ENCODE measurements at regions not wholly inside any gene's neighbourhood (a gene's known extent, or its start where the extent isn't known, plus 50 kb on each side); places are given as distances from the start of the nearest gene placed in this dataset.

DNA sequence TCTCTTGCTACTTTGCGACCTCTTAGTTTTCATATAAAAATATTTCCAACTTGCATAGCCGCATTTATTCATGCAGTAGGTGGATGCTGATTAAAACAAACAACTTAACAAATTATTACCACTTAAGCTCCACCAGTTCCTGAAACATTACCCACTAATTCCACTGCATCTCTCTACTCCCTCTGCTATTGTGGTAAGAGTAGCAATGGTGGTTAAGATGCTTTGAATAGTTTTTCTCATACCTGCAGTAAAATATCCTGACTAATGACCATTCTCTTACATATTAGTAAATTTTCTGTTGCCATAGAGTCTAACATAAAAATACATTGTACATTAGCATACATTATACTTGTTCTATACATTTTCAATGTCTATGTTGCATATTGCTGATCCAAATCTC, 397.6 kb upstream of the PLSCR5 start:
- no peak overlapping the region for H3K23ac ChIP-seq (ENCODE audit: low read length in 2 of 2)
- no peak overlapping the region for H2BK12ac ChIP-seq (ENCODE audit: low read length in 2 of 2)
- H3K4me1 ChIP-seq (ENCODE audit: control insufficient read depth, insufficient read depth, low read depth, low read length) = no peaks in the 10 kb centered on the region
- H3K36me3 ChIP-seq (ENCODE audit: control insufficient read depth in 1 of 2, insufficient read depth in 2 of 2, low read depth in 1 of 2, low read length in 2 of 2) = no peaks in the 10 kb centered on the region
- no peak overlapping the region for H3K4me3 ChIP-seq (ENCODE audit: insufficient read depth in 1 of 2, low read depth in 1 of 2, low read length in 2 of 2)
- H3K27me3 ChIP-seq (ENCODE audit: control insufficient read depth in 1 of 2, insufficient read depth in 1 of 2, low read length in 2 of 2) = no peaks in the 10 kb centered on the region
- 93% methylated on average over 2 of the region's 2 CpGs for WGBS
- H3K9ac ChIP-seq (ENCODE audit: low read length) = no peak overlapping the region
- no peak overlapping the region for H2BK120ac ChIP-seq (ENCODE audit: low read depth, low read length)
- H3K18ac ChIP-seq (ENCODE audit: low read depth in 1 of 2, low read length in 2 of 2) = no peak overlapping the region
- H3K4me2 ChIP-seq (ENCODE audit: low read length, poor library complexity, severe bottlenecking) = no peak overlapping the region
- no peak overlapping the region for H2AK5ac ChIP-seq (ENCODE audit: low read length, severe bottlenecking)
- H2BK5ac ChIP-seq (ENCODE audit: low read depth, low read length, poor library complexity, severe bottlenecking) = no peak overlapping the region
- H3K27ac ChIP-seq (ENCODE audit: low read length, poor library complexity, severe bottlenecking) = no peak overlapping the region
- no peak overlapping the region for H2AFZ ChIP-seq (ENCODE audit: low read depth, low read length)
- H3K14ac ChIP-seq (ENCODE audit: low read length in 2 of 2) = no peak overlapping the region
- H3K79me1 ChIP-seq (replicated peaks; ENCODE audit: low read length, poor library complexity, severe bottlenecking) = no peaks in the 10 kb centered on the region
- H3K9me3 ChIP-seq (ENCODE audit: control insufficient read depth, low read length) = no peaks in the 10 kb centered on the region
- no peak overlapping the region for H4K8ac ChIP-seq (ENCODE audit: low read length)
- DNase-seq = no peak
- H3K4ac ChIP-seq (ENCODE audit: low read depth in 1 of 2, low read length in 2 of 2) = no peak overlapping the region
- no peak overlapping the region for H2BK15ac ChIP-seq (ENCODE audit: low read depth, poor library complexity, severe bottlenecking)
- no peak overlapping the region for H4K91ac ChIP-seq (ENCODE audit: low read length)

DNA sequence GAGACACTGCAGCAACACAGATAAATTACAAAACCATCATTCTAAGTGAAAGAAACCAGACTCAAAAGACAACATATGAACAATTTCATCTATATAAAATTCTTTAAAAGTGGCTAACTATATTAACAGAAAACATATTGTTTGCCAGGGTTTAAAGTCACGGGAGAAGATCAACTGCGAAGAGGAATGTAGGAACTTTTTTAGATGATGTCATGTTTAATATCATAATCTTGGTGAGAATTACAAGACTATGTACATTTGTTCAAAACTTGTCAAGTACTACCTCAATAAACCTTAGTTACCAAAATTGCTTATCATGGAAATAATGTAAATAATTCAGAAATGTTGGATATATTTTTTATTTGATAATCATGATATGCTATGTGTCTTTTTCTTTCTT, 395.1 kb upstream of the PLSCR5 start:
- Histone ChIP-seq H2BK12ac (ENCODE audit: low read length in 2 of 2) (no peak overlapping the region), H3K14ac (ENCODE audit: low read length in 2 of 2) (no peak overlapping the region), H3K9me3 (ENCODE audit: control insufficient read depth, low read length) (no peaks in the 10 kb centered on the region), H2AK5ac (ENCODE audit: low read length, severe bottlenecking) (no peak overlapping the region), H4K8ac (ENCODE audit: low read length) (no peak overlapping the region), H3K4me1 (ENCODE audit: control insufficient read depth, insufficient read depth, low read depth, low read length) (no peaks in the 10 kb centered on the region), H2BK120ac (ENCODE audit: low read depth, low read length) (no peak overlapping the region), H3K18ac (ENCODE audit: low read depth in 1 of 2, low read length in 2 of 2) (no peak overlapping the region), H2AFZ (ENCODE audit: low read depth, low read length) (no peak overlapping the region), H2BK5ac (ENCODE audit: low read depth, low read length, poor library complexity, severe bottlenecking) (no peak overlapping the region), H3K23ac (ENCODE audit: low read length in 2 of 2) (no peak overlapping the region), H3K4me3 (ENCODE audit: insufficient read depth in 1 of 2, low read depth in 1 of 2, low read length in 2 of 2) (no peak overlapping the region), H4K91ac (ENCODE audit: low read length) (no peak overlapping the region), H3K27me3 (ENCODE audit: control insufficient read depth in 1 of 2, insufficient read depth in 1 of 2, low read length in 2 of 2) (no peaks in the 10 kb centered on the region), H2BK15ac (ENCODE audit: low read depth, poor library complexity, severe bottlenecking) (no peak overlapping the region), H3K9ac (ENCODE audit: low read length) (no peak overlapping the region), H3K27ac (ENCODE audit: low read length, poor library complexity, severe bottlenecking) (no peak overlapping the region), H3K79me1 (replicated peaks; ENCODE audit: low read length, poor library complexity, severe bottlenecking) (no peaks in the 10 kb centered on the region), H3K4ac (ENCODE audit: low read depth in 1 of 2, low read length in 2 of 2) (no peak overlapping the region), H3K36me3 (ENCODE audit: control insufficient read depth in 1 of 2, insufficient read depth in 2 of 2, low read depth in 1 of 2, low read length in 2 of 2) (no peaks in the 10 kb centered on the region), H3K4me2 (ENCODE audit: low read length, poor library complexity, severe bottlenecking) (no peak overlapping the region)
- WGBS = no CpG with 5 or more reads among the region's 2 CpGs
- no peak for DNase-seq

DNA sequence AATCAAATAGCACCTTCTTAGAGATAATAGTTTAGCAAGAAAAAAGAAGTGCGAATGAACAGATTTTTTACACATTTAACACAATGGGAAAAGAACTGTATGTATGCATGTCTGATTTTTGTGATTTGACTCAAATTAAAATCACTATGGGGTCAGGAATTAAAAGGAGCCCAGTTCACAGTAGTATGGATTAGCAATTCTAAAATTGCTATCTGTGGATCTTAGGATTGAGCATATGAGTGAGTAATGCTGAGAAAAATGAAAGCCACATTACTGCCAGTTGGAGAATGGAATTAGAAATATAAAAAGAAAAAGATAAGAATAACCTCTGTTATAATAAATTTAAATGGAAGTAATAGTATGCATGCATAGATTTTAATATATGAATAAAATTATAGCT, 386.8 kb upstream of the PLSCR5 start:
- Histone ChIP-seq H2BK15ac (ENCODE audit: low read depth, poor library complexity, severe bottlenecking) (no peak overlapping the region), H3K27me3 (ENCODE audit: control insufficient read depth in 1 of 2, insufficient read depth in 1 of 2, low read length in 2 of 2) (no peaks in the 10 kb centered on the region), H2BK120ac (ENCODE audit: low read depth, low read length) (no peak overlapping the region), H3K9me3 (ENCODE audit: control insufficient read depth, low read length) (no peaks in the 10 kb centered on the region), H3K4me1 (ENCODE audit: control insufficient read depth, insufficient read depth, low read depth, low read length) (no peaks in the 10 kb centered on the region), H4K91ac (ENCODE audit: low read length) (no peak overlapping the region), H3K4me3 (ENCODE audit: insufficient read depth in 1 of 2, low read depth in 1 of 2, low read length in 2 of 2) (no peak overlapping the region), H3K18ac (ENCODE audit: low read depth in 1 of 2, low read length in 2 of 2) (no peak overlapping the region), H3K4ac (ENCODE audit: low read depth in 1 of 2, low read length in 2 of 2) (no peak overlapping the region), H3K9ac (ENCODE audit: low read length) (no peak overlapping the region), H2AFZ (ENCODE audit: low read depth, low read length) (no peak overlapping the region), H2BK5ac (ENCODE audit: low read depth, low read length, poor library complexity, severe bottlenecking) (no peak overlapping the region), H3K23ac (ENCODE audit: low read length in 2 of 2) (no peak overlapping the region), H3K79me1 (replicated peaks; ENCODE audit: low read length, poor library complexity, severe bottlenecking) (no peaks in the 10 kb centered on the region), H4K8ac (ENCODE audit: low read length) (no peak overlapping the region), H3K4me2 (ENCODE audit: low read length, poor library complexity, severe bottlenecking) (no peak overlapping the region), H3K27ac (ENCODE audit: low read length, poor library complexity, severe bottlenecking) (no peak overlapping the region), H2BK12ac (ENCODE audit: low read length in 2 of 2) (no peak overlapping the region), H3K36me3 (ENCODE audit: control insufficient read depth in 1 of 2, insufficient read depth in 2 of 2, low read depth in 1 of 2, low read length in 2 of 2) (no peaks in the 10 kb centered on the region), H3K14ac (ENCODE audit: low read length in 2 of 2) (no peak overlapping the region), H2AK5ac (ENCODE audit: low read length, severe bottlenecking) (no peak overlapping the region)
- DNase-seq = no peak
- WGBS = 100% methylated on average over 1 of the region's 1 CpG

DNA sequence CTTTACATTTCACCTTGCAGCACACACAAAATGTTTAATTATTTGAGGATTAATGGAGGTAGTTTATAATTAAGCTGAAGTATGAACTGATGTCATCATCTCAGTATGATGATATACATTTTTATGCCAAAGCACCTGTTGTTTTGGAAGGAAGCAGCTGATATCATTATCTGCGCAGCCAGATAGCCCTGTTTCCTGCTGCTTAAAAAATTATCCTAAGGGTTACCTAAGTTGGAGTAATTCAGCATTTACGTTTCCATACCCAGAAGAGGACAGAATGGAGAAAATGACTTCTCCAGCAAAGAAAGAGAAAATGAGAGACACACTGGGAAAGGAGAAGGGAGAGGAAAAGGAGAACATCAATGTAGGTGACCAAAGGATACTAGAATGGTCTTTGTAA, 370.3 kb upstream of the PLSCR5 start:
- no peak overlapping the region for H2AK5ac ChIP-seq (ENCODE audit: low read length, severe bottlenecking)
- no peak overlapping the region for H3K27ac ChIP-seq (ENCODE audit: low read length, poor library complexity, severe bottlenecking)
- H4K8ac ChIP-seq (ENCODE audit: low read length) = no peak overlapping the region
- no peak overlapping the region for H3K4me3 ChIP-seq (ENCODE audit: insufficient read depth in 1 of 2, low read depth in 1 of 2, low read length in 2 of 2)
- no peaks in the 10 kb centered on the region for H3K9me3 ChIP-seq (ENCODE audit: control insufficient read depth, low read length)
- no peak overlapping the region for H2AFZ ChIP-seq (ENCODE audit: low read depth, low read length)
- no peak overlapping the region for H3K18ac ChIP-seq (ENCODE audit: low read depth in 1 of 2, low read length in 2 of 2)
- no peak overlapping the region for H2BK15ac ChIP-seq (ENCODE audit: low read depth, poor library complexity, severe bottlenecking)
- no peaks in the 10 kb centered on the region for H3K27me3 ChIP-seq (ENCODE audit: control insufficient read depth in 1 of 2, insufficient read depth in 1 of 2, low read length in 2 of 2)
- H3K79me1 ChIP-seq (replicated peaks; ENCODE audit: low read length, poor library complexity, severe bottlenecking) = no peaks in the 10 kb centered on the region
- no peaks in the 10 kb centered on the region for H3K4me1 ChIP-seq (ENCODE audit: control insufficient read depth, insufficient read depth, low read depth, low read length)
- no peak overlapping the region for H2BK12ac ChIP-seq (ENCODE audit: low read length in 2 of 2)
- H3K4me2 ChIP-seq (ENCODE audit: low read length, poor library complexity, severe bottlenecking) = no peak overlapping the region
- no peak overlapping the region for H3K4ac ChIP-seq (ENCODE audit: low read depth in 1 of 2, low read length in 2 of 2)
- no peak overlapping the region for H2BK120ac ChIP-seq (ENCODE audit: low read depth, low read length)
- H3K23ac ChIP-seq (ENCODE audit: low read length in 2 of 2) = no peak overlapping the region
- DNase-seq = no peak
- no peak overlapping the region for H3K9ac ChIP-seq (ENCODE audit: low read length)
- 97% methylated on average over 2 of the region's 2 CpGs for WGBS
- no peak overlapping the region for H3K14ac ChIP-seq (ENCODE audit: low read length in 2 of 2)
- H3K36me3 ChIP-seq (ENCODE audit: control insufficient read depth in 1 of 2, insufficient read depth in 2 of 2, low read depth in 1 of 2, low read length in 2 of 2) = no peaks in the 10 kb centered on the region
- no peak overlapping the region for H2BK5ac ChIP-seq (ENCODE audit: low read depth, low read length, poor library complexity, severe bottlenecking)
- H4K91ac ChIP-seq (ENCODE audit: low read length) = no peak overlapping the region
